ENCODE measurements at regions not wholly inside any gene's neighbourhood (a gene's known extent, or its start where the extent isn't known, plus 50 kb on each side); places are given as distances from the start of the nearest gene placed in this dataset.

DNA sequence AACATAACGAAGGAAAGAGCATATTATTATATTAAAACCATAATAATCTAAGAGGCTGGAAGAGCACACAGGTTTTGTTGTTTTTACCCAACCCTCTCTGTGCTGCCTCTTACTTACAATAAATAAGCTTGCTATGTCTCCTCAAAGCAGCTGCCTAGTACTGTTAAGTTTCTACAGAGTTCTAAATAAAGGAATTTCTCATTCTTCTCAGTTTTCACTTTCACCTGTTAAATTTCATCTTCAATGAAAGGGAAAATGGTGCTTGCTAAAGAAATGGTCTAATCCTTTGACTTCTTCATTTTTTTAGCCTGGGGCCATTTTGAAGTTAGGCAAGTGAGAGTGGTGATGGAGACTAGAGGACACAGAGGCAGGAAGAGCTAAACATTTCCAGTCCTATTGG lies 396.1 kb downstream of the MAN2A1 start:
- ATAC-seq = no peak
- Histone ChIP-seq H3K9me3 (no peaks in the 10 kb centered on the region), H3K36me3 (replicated peaks in 1 of 2; ENCODE audit: insufficient read depth in 1 of 2, low read depth in 2 of 2) (no peaks in the 10 kb centered on the region), H3K4me1 (no peaks in the 10 kb centered on the region), H3K27me3 (no peaks in the 10 kb centered on the region), H3K27ac (no peak overlapping the region), H3K4me3 (no peak overlapping the region)
- no peak for DNase-seq
- TF ChIP-seq, protein P1, sequence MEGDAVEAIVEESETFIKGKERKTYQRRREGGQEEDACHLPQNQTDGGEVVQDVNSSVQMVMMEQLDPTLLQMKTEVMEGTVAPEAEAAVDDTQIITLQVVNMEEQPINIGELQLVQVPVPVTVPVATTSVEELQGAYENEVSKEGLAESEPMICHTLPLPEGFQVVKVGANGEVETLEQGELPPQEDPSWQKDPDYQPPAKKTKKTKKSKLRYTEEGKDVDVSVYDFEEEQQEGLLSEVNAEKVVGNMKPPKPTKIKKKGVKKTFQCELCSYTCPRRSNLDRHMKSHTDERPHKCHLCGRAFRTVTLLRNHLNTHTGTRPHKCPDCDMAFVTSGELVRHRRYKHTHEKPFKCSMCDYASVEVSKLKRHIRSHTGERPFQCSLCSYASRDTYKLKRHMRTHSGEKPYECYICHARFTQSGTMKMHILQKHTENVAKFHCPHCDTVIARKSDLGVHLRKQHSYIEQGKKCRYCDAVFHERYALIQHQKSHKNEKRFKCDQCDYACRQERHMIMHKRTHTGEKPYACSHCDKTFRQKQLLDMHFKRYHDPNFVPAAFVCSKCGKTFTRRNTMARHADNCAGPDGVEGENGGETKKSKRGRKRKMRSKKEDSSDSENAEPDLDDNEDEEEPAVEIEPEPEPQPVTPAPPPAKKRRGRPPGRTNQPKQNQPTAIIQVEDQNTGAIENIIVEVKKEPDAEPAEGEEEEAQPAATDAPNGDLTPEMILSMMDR (IDR thresholded peaks at IDR 0.05) = no peak
- no peak for TF ChIP-seq POLR2A (IDR thresholded peaks at IDR 0.05)
- intact Hi-C loops (cut with DNase I) = no loop called here
- 96 to 98% methylated on average over 1 of the region's 1 CpG for WGBS, 2 donors

DNA sequence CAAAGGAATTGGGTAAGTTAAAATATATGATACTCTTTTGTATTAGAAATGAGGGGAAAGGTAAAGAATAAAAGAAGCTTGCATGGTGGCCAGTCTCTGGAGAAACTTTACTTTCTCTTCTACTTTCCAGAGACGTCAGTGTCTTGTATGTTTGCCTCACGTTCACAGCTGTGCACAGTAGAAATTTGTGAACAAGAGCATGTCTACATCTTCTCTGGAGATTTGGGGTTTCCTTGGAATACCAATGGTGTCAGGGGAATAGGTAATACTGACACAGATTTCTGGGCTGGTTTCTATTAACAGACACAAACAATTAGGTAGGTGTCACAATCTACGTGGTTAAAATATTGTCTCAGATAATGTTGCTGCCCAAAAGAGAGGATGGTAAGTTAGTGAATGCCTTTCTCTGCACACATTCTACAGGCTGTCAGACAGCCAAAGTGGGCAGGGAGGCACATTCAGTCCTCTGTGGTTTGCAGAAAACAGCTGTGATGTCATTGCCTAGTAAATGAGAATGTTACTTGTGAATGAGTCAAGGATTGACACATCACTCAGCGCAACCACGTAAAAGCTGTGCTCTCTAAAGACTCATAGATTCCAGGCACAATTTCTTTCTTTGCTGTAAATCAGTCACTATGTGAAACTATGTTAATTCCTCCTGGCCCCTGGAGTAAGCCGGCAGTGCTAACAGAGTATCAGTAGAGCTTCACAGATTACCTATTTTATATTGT lies 397.1 kb downstream of the MAN2A1 start:
- Histone ChIP-seq H3K4me3 (no peak overlapping the region), H3K36me3 (replicated peaks in 1 of 2; ENCODE audit: insufficient read depth in 1 of 2, low read depth in 2 of 2) (no peaks in the 10 kb centered on the region), H3K27ac (no peak overlapping the region), H3K4me1 (no peaks in the 10 kb centered on the region), H3K27me3 (no peaks in the 10 kb centered on the region), H3K9me3 (no peaks in the 10 kb centered on the region)
- TF ChIP-seq, protein P1 (IDR thresholded peaks at IDR 0.05) = no peak
- no peak for TF ChIP-seq POLR2A (IDR thresholded peaks at IDR 0.05)
- peak; percentile 56 for ATAC-seq
- WGBS, 2 donors = 41 to 61% methylated on average over 6 of the region's 6 CpGs
- peak in 3 of 4 donors; percentile 16 to 31 (median 25) for DNase-seq
- intact Hi-C loops (cut with DNase I) = no loop called here

DNA sequence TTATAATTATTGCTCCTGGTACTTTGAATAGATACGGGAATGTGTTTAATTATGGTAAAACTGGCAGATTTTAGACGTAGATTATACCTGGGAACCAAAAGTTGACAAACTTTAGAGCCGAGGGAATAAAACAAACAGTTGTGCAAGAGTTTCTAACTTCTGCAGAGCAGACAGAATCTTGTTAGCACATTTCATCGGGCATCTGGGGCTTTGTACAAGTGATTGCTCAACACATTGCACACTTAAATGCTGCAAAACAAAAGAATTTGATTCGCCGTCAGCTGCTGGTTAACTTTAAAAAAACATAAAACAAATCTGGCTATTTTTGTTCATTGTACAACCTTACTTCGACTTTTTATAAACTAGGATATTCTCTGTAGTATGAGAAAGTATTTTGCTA lies 398.1 kb downstream of the MAN2A1 start:
- no peak overlapping the region for H3K4me3 ChIP-seq
- no peaks in the 10 kb centered on the region for H3K4me1 ChIP-seq
- ATAC-seq (no peak), DNase-seq (no peak)
- no peak overlapping the region for H3K27ac ChIP-seq
- WGBS, 2 donors = 47 to 53% methylated on average over 7 of the region's 7 CpGs
- H3K36me3 ChIP-seq (replicated peaks in 1 of 2; ENCODE audit: insufficient read depth in 1 of 2, low read depth in 2 of 2) = no peaks in the 10 kb centered on the region
- H3K9me3 ChIP-seq = no peaks in the 10 kb centered on the region
- no peak for TF ChIP-seq POLR2A (IDR thresholded peaks at IDR 0.05)
- TF ChIP-seq, protein P1 (IDR thresholded peaks at IDR 0.05) = no peak
- no peaks in the 10 kb centered on the region for H3K27me3 ChIP-seq
- intact Hi-C loops (cut with DNase I) = no loop called here

DNA sequence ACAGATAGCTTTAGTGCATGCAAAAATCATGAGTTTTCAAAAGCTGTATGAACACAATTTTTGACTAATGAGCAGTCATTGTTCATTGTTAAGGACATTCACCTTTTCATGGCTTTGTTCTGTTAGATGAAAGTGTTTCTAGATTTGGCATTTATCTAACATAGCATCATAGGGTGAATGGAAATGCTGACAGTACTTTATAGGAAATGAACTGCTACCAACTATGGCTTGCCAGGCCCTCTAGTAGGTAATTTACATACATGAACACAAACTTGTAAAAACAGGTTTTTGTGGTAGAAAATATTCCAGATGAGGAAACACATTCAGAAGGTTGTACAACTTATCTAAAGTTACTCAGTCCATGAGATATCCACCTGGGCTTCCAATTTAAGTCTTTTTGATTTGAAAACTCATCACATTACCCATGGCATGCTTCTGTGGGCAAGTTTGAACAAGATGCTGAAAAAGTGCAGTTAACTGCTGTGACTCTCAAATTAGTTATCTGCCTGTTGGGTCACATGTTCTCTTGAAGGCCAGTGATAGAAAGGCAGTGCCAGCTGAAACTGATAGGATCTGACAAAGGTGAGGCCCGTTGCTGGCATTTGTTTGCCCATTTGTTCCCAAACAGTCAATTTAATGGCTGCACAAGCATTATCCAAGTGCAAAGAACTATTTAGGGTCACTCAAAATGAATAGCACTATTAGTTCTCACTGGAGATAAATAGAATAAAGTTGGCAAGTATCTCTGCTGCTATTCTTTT lies 399.1 kb downstream of the MAN2A1 start:
- no peak for DNase-seq
- peaks cover 7% of the 10 kb centered on the region for H3K4me1 ChIP-seq
- 19 to 20% methylated on average over 1 of the region's 1 CpG for WGBS, 2 donors
- no peaks in the 10 kb centered on the region for H3K27me3 ChIP-seq
- intact Hi-C loops (cut with DNase I) = no loop called here
- H3K4me3 ChIP-seq = no peak overlapping the region
- no peaks in the 10 kb centered on the region for H3K36me3 ChIP-seq (replicated peaks in 1 of 2; ENCODE audit: insufficient read depth in 1 of 2, low read depth in 2 of 2)
- no peaks in the 10 kb centered on the region for H3K9me3 ChIP-seq
- ATAC-seq = no peak
- TF ChIP-seq POLR2A (IDR thresholded peaks at IDR 0.05) = no peak
- TF ChIP-seq, protein P1 (IDR thresholded peaks at IDR 0.05) = no peak
- H3K27ac ChIP-seq = no peak overlapping the region
